Naive thymus-derived CD4-positive, alpha-beta T cell (primary cell): ENCODE measurements at regions not wholly inside any gene's neighbourhood (a gene's known extent, or its start where the extent isn't known, plus 50 kb on each side); places are given as distances from the start of the nearest gene placed in this dataset.

Experiments
- ATAC-seq: fragments of 150-1000 bp; cut with Tn5 transposase; 2 replicates; pipeline ENCODE4 v1.10.0; 2021; ENCODE audit warnings: mild to moderate bottlenecking, moderate library complexity
- CTCF ChIA-PET: fragments of 350-600 bp; sonication (Branson Sonifier 250); formaldehyde crosslinking; loops from one replicate; lab custom pipeline; 2021; ENCODE audit warnings: antibody characterized with exemption; lab: Charles Lee
- POLR2A ChIA-PET: fragments of 350-600 bp; sonication (Branson Sonifier 250); formaldehyde crosslinking; loops from one replicate; lab custom pipeline; 2021; ENCODE audit warnings: antibody characterized with exemption, inconsistent platforms; lab: Charles Lee
- DNase-seq, 9 donors: peaks; one replicate each; pipeline versions ENCODE4 v3.0.0 to v3.0.0-alpha.2; 2020 to 2022; ENCODE audit warnings: mixed read lengths in 1 of 9
- H3K27ac ChIP-seq: one replicate; pipeline ENCODE4 v1.7.0; 2013; ENCODE audit warnings: mild to moderate bottlenecking, low read depth, low read length, moderate library complexity
- H3K27me3 ChIP-seq, 2 donors: one replicate each; pipeline ENCODE4 v1.7.0; 2013; ENCODE audit warnings: low read length in 2 of 2, mild to moderate bottlenecking in 2 of 2, moderate library complexity in 2 of 2; ENCODE audit not compliant: control insufficient read depth in 2 of 2, insufficient read depth in 2 of 2
- H3K36me3 ChIP-seq, 3 experiments: 1 replicate in 2 of 3; 2 replicates in 1 of 3; pipeline ENCODE4 v1.7.0; 2013; ENCODE audit warnings: low read length in 3 of 3, mild to moderate bottlenecking in 3 of 3, moderate library complexity in 1 of 3; ENCODE audit not compliant: insufficient read depth in 3 of 3, control insufficient read depth in 2 of 3
- H3K4me1 ChIP-seq, 2 donors: one replicate each; pipeline ENCODE4 v1.7.0; 2013; ENCODE audit warnings: low read length in 2 of 2, mild to moderate bottlenecking in 2 of 2, moderate library complexity in 1 of 2; ENCODE audit not compliant: control insufficient read depth in 2 of 2, insufficient read depth in 2 of 2
- H3K4me3 ChIP-seq: 2 replicates; pipeline ENCODE4 v1.7.0; 2013; ENCODE audit warnings: mild to moderate bottlenecking, low read length
- H3K9me3 ChIP-seq, 3 experiments: 1 replicate in 2 of 3; 2 replicates in 1 of 3; pipeline ENCODE4 v1.7.0; 2013; ENCODE audit warnings: low read length in 3 of 3; ENCODE audit not compliant: control insufficient read depth in 2 of 3
- H3K27ac Mint-ChIP-seq, 9 donors: one replicate each; pipeline ENCODE4 v1.8.0; 2020 to 2022; ENCODE audit warnings: mixed read lengths in 9 of 9, mild to moderate bottlenecking in 8 of 9, moderate library complexity in 5 of 9, inconsistent platforms in 2 of 9
- H3K27me3 Mint-ChIP-seq, 5 donors: one replicate each; pipeline ENCODE4 v1.8.0; 2021 to 2022; ENCODE audit warnings: mixed read lengths in 5 of 5, mild to moderate bottlenecking in 1 of 5
- H3K36me3 Mint-ChIP-seq, 5 donors: one replicate each; pipeline ENCODE4 v1.8.0; 2020 to 2022; ENCODE audit warnings: mixed read lengths in 5 of 5, mild to moderate bottlenecking in 3 of 5, inconsistent platforms in 1 of 5
- H3K4me1 Mint-ChIP-seq, 7 donors: one replicate each; pipeline ENCODE4 v1.8.0; 2020 to 2022; ENCODE audit warnings: mixed read lengths in 7 of 7, mild to moderate bottlenecking in 3 of 7, inconsistent platforms in 1 of 7
- H3K4me3 Mint-ChIP-seq, 10 donors: one replicate each; pipeline ENCODE4 v1.8.0; 2020 to 2022; ENCODE audit warnings: mild to moderate bottlenecking in 10 of 10, mixed read lengths in 10 of 10, moderate library complexity in 6 of 10, inconsistent platforms in 2 of 10
- H3K9me3 Mint-ChIP-seq, 11 donors: one replicate each; pipeline ENCODE4 v1.8.0; 2020 to 2022; ENCODE audit warnings: mixed read lengths in 11 of 11, mild to moderate bottlenecking in 4 of 11, inconsistent platforms in 1 of 11, moderate library complexity in 1 of 11
- intact Hi-C, 2 donors: fragments of 100-400 bp; cut with micrococcal nuclease; formaldehyde crosslinking; loops; one replicate each; pipeline ENCODE4 v1.15.1; 2023

DNA sequence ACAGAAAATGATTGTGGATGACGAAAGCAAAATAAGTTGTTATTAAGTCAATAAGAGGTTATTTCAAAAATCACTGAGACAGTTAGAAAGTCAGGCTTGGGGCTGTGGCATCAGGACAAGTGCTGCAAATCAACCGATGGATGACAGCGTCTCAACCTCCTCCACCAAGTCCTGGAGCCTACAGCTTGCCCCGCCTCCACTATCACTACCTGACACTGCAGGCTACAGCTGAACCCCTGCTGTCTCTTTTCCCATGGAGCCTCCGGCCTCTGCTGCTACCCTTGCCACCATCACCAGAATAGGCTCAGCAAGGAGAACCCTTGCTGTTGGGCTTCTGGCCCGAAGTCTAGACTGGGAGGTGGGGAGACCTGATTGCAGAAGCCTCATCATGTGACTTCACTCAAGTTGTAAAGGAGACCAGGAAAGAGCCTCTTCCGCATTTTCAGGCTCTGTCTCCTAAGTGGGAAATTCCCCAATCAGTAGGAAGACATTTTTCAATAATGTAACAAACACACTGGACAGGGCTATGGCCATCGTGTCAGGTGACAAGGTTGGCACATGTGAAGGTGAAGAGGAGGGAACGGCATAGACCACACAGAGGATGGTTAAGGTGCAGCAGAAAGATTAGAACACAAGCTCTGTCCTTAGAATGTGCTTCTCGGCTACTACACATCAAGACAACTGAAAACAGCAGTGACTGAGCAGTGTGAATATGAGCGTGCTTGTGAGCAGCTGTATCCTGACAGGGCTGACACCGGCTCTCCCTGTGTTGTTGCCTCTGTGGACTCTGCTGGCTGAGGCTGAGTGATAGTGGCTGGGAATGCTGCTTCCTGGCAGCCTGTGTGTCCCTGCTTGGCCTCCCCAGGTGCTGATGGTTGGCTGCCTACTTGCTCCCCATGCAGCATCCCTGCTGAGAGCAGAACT is 660.7 kb downstream of the PTPRU start:
- Mint-ChIP-seq H3K27ac (no peak overlapping the region), H3K4me1 (peaks cover 0 to 2% (median 0%) of the 10 kb centered on the region in 7 donors), H3K4me3 (no peak overlapping the region), H3K36me3 (no peaks in the 10 kb centered on the region), H3K9me3 (peaks cover 0 to 1% (median 0%) of the 10 kb centered on the region in 11 donors), H3K27me3 (peaks cover 11 to 69% (median 42%) of the 10 kb centered on the region in 5 donors)
- Histone ChIP-seq H3K27me3 (no peaks in the 10 kb centered on the region), H3K4me1 (no peaks in the 10 kb centered on the region), H3K36me3 (no peaks in the 10 kb centered on the region), H3K9me3 (no peaks in the 10 kb centered on the region), H3K27ac (no peak overlapping the region), H3K4me3 (no peak overlapping the region)
- ChIA-PET POLR2A (no interaction called here), CTCF (no interaction called here)
- ATAC-seq (no peak), DNase-seq (no peak)
- intact Hi-C loops, result no loop called here

DNA sequence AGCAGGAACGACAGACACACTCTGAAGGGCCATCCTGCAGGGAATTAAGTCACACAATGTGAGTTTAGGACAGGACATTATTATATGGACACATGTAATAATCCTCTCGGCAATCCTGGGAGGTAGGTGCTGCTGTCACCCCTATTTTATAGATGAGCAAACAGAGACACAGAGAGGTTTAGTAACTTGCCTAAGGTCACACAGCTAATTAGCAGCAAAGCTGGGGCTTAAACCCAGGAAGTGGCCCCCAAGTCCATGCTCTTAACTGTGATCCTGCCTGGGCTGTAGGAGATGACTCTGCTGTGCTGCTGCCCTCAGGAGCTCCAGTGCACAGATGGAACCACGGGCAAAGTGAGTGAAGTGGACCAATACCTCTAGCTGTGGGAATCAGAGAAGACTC is 660.0 kb downstream of the PTPRU start:
- Mint-ChIP-seq H3K27ac (no peak overlapping the region), H3K4me1 (peaks cover 0 to 2% (median 0%) of the 10 kb centered on the region in 7 donors), H3K27me3 (peaks cover 11 to 75% (median 43%) of the 10 kb centered on the region in 5 donors), H3K4me3 (no peak overlapping the region), H3K9me3 (no peaks in the 10 kb centered on the region), H3K36me3 (no peaks in the 10 kb centered on the region)
- POLR2A ChIA-PET, result no interaction called here
- Histone ChIP-seq H3K9me3 (no peaks in the 10 kb centered on the region), H3K4me1 (no peaks in the 10 kb centered on the region), H3K4me3 (no peak overlapping the region), H3K27me3 (no peaks in the 10 kb centered on the region), H3K27ac (no peak overlapping the region), H3K36me3 (no peaks in the 10 kb centered on the region)
- intact Hi-C loops, result no loop called here
- DNase-seq (no peak), ATAC-seq (no peak)
- CTCF ChIA-PET, result no interaction called here

DNA sequence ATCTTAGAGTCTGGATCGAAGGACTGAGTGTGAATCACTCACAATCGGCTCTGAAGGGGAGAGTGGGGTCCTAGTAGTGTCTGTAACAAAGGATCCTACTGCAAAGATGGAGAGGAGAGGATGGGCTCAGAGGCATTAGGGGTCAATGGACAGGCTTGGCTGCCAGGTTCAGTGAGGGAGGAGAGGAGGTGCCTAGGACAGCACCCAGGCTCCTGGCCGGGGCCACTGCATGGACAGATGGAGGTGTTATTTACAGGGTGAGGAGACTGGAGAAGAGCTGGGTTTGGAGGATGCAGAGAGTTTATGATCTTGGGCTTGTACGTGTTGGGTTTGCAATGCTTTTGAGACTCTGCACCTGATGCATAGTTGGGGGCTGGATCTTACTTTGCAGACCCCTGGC is 658.9 kb downstream of the PTPRU start:
- intact Hi-C loops, result no loop called here
- H3K27ac Mint-ChIP-seq, result no peak overlapping the region
- H3K4me3 Mint-ChIP-seq, result no peak overlapping the region
- H3K27me3 Mint-ChIP-seq, result peaks cover 9 to 71% (median 41%) of the 10 kb centered on the region in 5 donors
- ChIA-PET POLR2A (no interaction called here), CTCF (no interaction called here)
- Histone ChIP-seq H3K4me3 (no peak overlapping the region), H3K4me1 (no peaks in the 10 kb centered on the region), H3K9me3 (no peaks in the 10 kb centered on the region), H3K27me3 (no peaks in the 10 kb centered on the region), H3K36me3 (no peaks in the 10 kb centered on the region), H3K27ac (no peak overlapping the region)
- H3K4me1 Mint-ChIP-seq, result peaks cover 0 to 2% (median 0%) of the 10 kb centered on the region in 7 donors
- no peaks in the 10 kb centered on the region for H3K9me3 Mint-ChIP-seq
- DNase-seq, result no peak
- ATAC-seq, result no peak
- no peaks in the 10 kb centered on the region for H3K36me3 Mint-ChIP-seq

DNA sequence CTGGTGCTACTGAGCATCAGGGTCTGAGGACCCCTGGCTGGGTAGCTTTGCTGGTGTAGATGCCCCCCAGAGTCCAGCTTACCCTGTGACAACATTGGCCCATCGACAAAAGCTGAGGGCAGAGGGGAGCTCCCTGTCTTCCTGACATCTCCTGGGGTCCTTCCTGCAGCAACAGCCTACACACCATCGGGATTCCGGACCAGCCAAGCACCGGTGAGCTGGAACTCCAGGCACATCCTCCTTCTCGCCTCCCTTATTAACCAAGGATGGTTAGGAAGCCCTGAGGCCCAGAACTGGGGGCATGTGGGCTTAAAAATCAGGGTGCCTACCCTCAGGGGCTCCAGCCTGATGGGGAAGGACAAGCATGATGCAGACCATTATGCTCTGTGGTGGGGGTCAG is 658.0 kb downstream of the PTPRU start:
- Mint-ChIP-seq H3K4me3 (no peak overlapping the region), H3K27ac (no peak overlapping the region), H3K27me3 (peaks cover 11 to 71% (median 50%) of the 10 kb centered on the region in 5 donors), H3K36me3 (no peaks in the 10 kb centered on the region), H3K4me1 (peaks cover 0 to 2% (median 0%) of the 10 kb centered on the region in 7 donors), H3K9me3 (no peaks in the 10 kb centered on the region)
- ChIA-PET POLR2A (no interaction called here), CTCF (no interaction called here)
- intact Hi-C loops, result no loop called here
- H3K4me1 ChIP-seq, result no peaks in the 10 kb centered on the region
- H3K36me3 ChIP-seq, result no peaks in the 10 kb centered on the region
- H3K27ac ChIP-seq, result no peak overlapping the region
- H3K27me3 ChIP-seq, result no peaks in the 10 kb centered on the region
- ATAC-seq (no peak), DNase-seq (no peak)
- no peak overlapping the region for H3K4me3 ChIP-seq
- H3K9me3 ChIP-seq, result no peaks in the 10 kb centered on the region

DNA sequence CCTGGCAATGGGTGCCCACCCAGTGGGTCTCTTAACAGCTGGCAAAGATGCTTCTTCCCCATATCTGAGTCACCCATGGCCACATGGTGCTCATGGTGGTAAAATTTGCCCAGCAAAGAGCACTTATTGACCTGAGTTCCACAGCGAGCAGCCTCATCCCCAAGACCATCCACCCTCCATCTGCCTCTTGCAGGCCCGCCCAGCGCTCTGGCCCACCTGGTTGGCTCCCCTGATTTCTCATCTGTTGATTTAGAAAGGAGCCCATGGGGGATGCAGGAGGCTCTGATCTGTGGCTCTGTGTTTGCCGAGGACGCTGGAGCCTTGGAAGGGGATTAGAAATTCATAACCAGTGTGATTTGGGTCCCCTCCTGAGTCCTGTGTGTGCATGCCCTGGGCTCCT is 657.5 kb downstream of the PTPRU start:
- DNase-seq, result no peak
- H3K27ac Mint-ChIP-seq, result no peak overlapping the region
- no peaks in the 10 kb centered on the region for H3K36me3 Mint-ChIP-seq
- H3K4me3 ChIP-seq, result no peak overlapping the region
- intact Hi-C loops, result no loop called here
- no peaks in the 10 kb centered on the region for H3K36me3 ChIP-seq
- H3K9me3 Mint-ChIP-seq, result no peaks in the 10 kb centered on the region
- H3K27me3 ChIP-seq, result no peaks in the 10 kb centered on the region
- ChIA-PET CTCF (no interaction called here), POLR2A (no interaction called here)
- ATAC-seq, result no peak
- peaks cover 0 to under 1% (median 0%) of the 10 kb centered on the region in 7 donors for H3K4me1 Mint-ChIP-seq
- no peaks in the 10 kb centered on the region for H3K9me3 ChIP-seq
- H3K27ac ChIP-seq, result no peak overlapping the region
- H3K27me3 Mint-ChIP-seq, result peaks cover 8 to 68% (median 50%) of the 10 kb centered on the region in 5 donors
- H3K4me3 Mint-ChIP-seq, result no peak overlapping the region
- no peaks in the 10 kb centered on the region for H3K4me1 ChIP-seq

DNA sequence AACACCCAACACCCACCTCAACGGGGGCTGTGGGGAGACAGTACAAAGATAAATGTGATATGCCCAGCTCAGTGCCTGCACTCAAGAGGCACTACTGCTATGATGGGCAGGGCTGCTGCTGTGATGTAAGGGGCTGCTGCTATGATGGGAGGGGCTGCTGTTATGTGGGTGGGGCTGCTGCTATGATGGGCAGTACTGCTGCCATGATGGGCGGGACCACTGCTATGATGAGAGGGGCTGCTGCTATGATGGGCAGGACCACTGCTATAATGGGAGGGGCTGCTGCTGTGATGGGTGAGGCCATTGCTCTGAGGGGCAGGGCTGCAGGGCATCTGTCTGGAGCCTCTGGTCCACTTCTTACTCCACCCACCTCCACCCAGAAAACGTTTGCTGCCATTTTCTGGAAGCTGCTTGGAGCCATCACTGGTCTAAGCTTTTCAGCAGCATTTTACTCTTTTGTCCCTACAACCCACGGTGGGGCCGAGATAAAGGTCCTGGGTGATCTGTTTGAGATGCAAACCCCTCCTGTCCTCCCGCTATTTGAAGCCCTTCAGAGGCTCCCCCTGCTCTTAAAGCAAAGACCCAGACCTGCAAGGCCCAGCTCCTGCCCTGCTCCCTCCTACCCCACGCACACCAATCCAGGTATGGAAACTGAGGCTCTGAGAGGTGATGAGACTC is 656.9 kb downstream of the PTPRU start:
- H3K4me1 ChIP-seq, result no peaks in the 10 kb centered on the region
- no peak overlapping the region for H3K27ac Mint-ChIP-seq
- H3K9me3 ChIP-seq, result no peaks in the 10 kb centered on the region
- no peak overlapping the region for H3K4me3 ChIP-seq
- H3K36me3 ChIP-seq, result no peaks in the 10 kb centered on the region
- ChIA-PET POLR2A (no interaction called here), CTCF (no interaction called here)
- H3K4me3 Mint-ChIP-seq, result no peak overlapping the region
- H3K36me3 Mint-ChIP-seq, result no peaks in the 10 kb centered on the region
- H3K27me3 ChIP-seq, result no peaks in the 10 kb centered on the region
- no peak overlapping the region for H3K27ac ChIP-seq
- H3K27me3 Mint-ChIP-seq, result peaks cover 6 to 61% (median 49%) of the 10 kb centered on the region in 5 donors
- ATAC-seq, result no peak
- no peaks in the 10 kb centered on the region for H3K4me1 Mint-ChIP-seq
- intact Hi-C loops, result no loop called here
- no peaks in the 10 kb centered on the region for H3K9me3 Mint-ChIP-seq
- no peak for DNase-seq
